BLaER1 (cell line): ENCODE measurements at regions not wholly inside any gene's neighbourhood (a gene's known extent, or its start where the extent isn't known, plus 50 kb on each side); places are given as distances from the start of the nearest gene placed in this dataset.
"Not testable (repeated sequence)": the region's sequence is repeated elsewhere in the genome, so short reads cannot be mapped to it uniquely, and the experiment has no call there.

Source experiments
- H3K27ac ChIP-seq: shearing (Covaris generic); formaldehyde crosslinking; 2 replicates; pipeline ENCODE4 v1.8.1; 2022
- H3K27me3 ChIP-seq: shearing (Covaris generic); formaldehyde crosslinking; 2 replicates; pipeline ENCODE4 v1.8.1; 2022
- H3K36me3 ChIP-seq: shearing (Covaris generic); formaldehyde crosslinking; 2 replicates; pipeline ENCODE4 v1.8.1; 2022
- H3K4me1 ChIP-seq: shearing (Covaris generic); formaldehyde crosslinking; 2 replicates; pipeline ENCODE4 v1.8.1; 2022
- H3K4me2 ChIP-seq: shearing (Covaris generic); formaldehyde crosslinking; 2 replicates; pipeline ENCODE4 v1.8.1; 2022
- H3K4me3 ChIP-seq: shearing (Covaris generic); formaldehyde crosslinking; 2 replicates; pipeline ENCODE4 v1.8.1; 2022
- H3K9ac ChIP-seq: shearing (Covaris generic); formaldehyde crosslinking; 2 replicates; pipeline ENCODE4 v1.8.1; 2022
- H3K9me3 ChIP-seq: shearing (Covaris generic); formaldehyde crosslinking; 2 replicates; pipeline ENCODE4 v1.8.1; 2022
- H4K20me1 ChIP-seq: shearing (Covaris generic); formaldehyde crosslinking; 2 replicates; pipeline ENCODE4 v1.8.1; 2022
- Cebpa-rat ChIP-seq: shearing (Covaris generic); IDR thresholded peaks from 2 replicates; pipeline ENCODE4 v1.8.1; 2022

DNA sequence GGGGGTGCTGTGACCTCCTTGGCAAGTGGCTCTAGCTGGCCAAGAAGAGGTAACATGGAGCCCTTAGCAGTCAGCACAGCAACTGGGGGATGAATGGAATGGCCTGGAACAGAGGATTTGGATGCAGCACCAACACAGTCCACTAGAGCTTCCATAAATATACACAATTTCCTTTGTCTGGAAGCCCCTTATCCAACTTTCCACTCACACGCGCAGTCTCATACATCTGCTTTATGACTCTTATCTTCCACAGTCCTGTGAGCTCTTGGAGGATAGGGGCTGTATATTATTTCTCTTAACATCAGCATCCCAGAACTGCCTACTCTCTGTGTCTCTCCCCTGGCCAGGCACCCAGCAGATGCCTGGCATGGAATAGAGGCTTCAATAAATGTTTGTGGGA is 235.6 kb upstream of the MAF start:
- Histone ChIP-seq H3K9me3 (no peaks in the 10 kb centered on the region), H3K4me1 (no peaks in the 10 kb centered on the region), H3K27ac (no peak overlapping the region), H3K36me3 (no peaks in the 10 kb centered on the region), H4K20me1 (no peaks in the 10 kb centered on the region), H3K27me3 (no peaks in the 10 kb centered on the region), H3K4me2 (no peak overlapping the region), H3K9ac (no peak overlapping the region), H3K4me3 (no peak overlapping the region)
- no peak for TF ChIP-seq Cebpa-rat

GRCh38 chr16:79835194-79835593 is 234.7 kb upstream of the MAF start:
- H3K36me3 ChIP-seq = no peaks in the 10 kb centered on the region
- no peak overlapping the region for H3K27ac ChIP-seq
- TF ChIP-seq Cebpa-rat = no peak
- no peaks in the 10 kb centered on the region for H3K9me3 ChIP-seq
- H3K9ac ChIP-seq = no peak overlapping the region
- no peak overlapping the region for H3K4me3 ChIP-seq
- no peak overlapping the region for H3K4me2 ChIP-seq
- H3K4me1 ChIP-seq = no peaks in the 10 kb centered on the region
- no peaks in the 10 kb centered on the region for H4K20me1 ChIP-seq
- no peaks in the 10 kb centered on the region for H3K27me3 ChIP-seq

DNA sequence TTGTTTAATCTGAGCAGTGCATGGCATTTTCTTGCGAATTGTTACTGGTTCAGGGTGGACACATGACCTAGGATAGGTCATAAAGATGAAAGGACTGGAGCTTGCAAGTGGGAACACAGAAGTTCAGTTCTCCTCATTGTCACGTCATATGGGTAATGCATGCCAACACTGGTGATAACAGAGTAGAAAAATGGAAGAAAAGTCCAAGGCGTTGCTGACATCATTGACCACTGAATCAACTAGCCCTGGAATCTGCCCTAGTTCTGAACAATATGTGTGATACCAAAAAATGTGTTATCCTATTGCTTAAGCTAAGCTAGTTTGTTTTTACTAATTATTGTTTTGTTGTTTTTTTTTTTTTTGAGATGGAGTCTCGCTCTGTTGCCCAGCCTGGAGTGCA is 234.2 kb upstream of the MAF start:
- no peak for TF ChIP-seq Cebpa-rat
- Histone ChIP-seq H3K9me3 (no peaks in the 10 kb centered on the region), H3K4me2 (no peak overlapping the region), H3K4me1 (no peaks in the 10 kb centered on the region), H3K9ac (no peak overlapping the region), H3K27me3 (no peaks in the 10 kb centered on the region), H3K4me3 (no peak overlapping the region), H4K20me1 (no peaks in the 10 kb centered on the region), H3K36me3 (no peaks in the 10 kb centered on the region), H3K27ac (no peak overlapping the region)

DNA sequence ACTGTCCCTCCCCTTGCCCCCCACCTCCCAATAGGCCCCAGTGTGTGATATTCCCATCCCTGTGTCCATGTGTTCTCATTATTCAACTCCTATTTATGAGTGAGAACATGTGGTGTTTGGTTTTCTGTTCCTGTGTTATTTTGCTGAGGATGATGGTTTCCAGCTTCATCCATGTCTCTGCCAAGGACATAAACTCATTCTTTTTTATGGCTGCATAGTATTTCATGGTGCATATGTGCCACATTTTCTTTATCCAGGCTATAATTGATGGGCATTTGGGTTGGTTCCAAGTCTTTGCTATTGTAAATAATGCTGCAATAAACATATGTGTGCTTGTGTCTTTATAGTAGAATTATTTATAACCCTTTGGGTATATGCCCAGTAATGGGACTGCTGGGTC is 233.5 kb upstream of the MAF start:
- not testable (repeated sequence) for H3K27ac ChIP-seq, H3K9ac ChIP-seq, H3K9me3 ChIP-seq, H3K4me3 ChIP-seq, H3K4me2 ChIP-seq, H3K4me1 ChIP-seq, H4K20me1 ChIP-seq, H3K36me3 ChIP-seq, H3K27me3 ChIP-seq

DNA sequence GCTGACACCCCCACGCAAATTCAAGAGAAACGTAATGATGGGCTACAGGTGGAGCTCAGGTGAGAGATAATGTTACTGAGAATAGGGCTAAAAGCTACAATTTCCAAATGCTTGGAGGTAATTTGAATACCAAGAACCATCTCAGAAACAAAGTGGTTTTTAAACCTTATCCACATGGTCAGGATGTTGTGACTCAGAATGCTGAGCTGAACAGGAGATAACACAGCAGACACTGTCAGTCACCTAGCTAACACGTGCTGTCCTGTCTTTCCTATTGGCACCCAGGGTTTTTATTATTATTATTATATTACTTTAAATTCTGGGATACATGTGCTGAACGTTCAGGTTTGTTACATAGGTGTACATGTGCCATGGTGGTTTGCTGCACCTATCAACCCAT is 233.0 kb upstream of the MAF start:
- Histone ChIP-seq H3K4me3 (no peak overlapping the region), H3K4me2 (no peak overlapping the region), H3K27ac (no peak overlapping the region), H3K9me3 (no peaks in the 10 kb centered on the region), H4K20me1 (no peaks in the 10 kb centered on the region), H3K27me3 (no peaks in the 10 kb centered on the region), H3K4me1 (no peaks in the 10 kb centered on the region), H3K36me3 (no peaks in the 10 kb centered on the region), H3K9ac (no peak overlapping the region)
- TF ChIP-seq Cebpa-rat = no peak

DNA sequence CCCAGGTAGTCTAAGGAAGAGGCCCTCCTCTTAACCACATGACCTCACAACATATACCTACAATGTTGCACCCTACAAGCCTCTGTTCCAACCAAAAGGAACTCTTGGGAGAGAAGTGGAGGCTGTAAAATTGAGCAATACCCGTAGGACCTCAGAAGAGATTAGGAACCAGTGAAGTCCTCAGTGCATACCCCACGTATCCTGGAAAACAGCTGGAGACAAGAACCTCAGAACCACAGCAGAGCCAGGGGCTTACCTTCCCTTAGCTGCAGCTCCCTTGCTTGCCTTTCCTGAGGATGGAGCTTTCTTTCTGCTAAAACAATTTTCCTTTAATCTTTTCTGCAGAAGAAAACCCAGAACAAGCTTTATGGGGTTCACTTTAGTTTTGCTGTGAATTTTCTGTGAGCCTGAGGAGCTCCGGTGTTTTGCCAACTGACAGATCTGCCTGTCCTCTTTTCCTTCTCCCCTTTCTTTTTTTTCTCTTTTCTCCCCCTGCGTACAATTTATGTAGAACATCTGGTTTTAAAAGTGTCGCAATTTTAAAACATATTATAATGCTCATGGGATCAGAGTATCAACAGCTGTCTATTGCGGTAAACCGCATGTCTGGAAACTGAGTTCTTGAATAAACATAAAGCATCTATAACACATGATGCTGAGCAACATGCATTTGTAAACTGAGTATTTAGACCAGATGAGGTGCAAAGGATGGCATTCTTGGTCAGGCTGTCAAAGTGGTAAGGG is 226.4 kb upstream of the MAF start:
- H3K4me3 ChIP-seq = no peak overlapping the region
- no peaks in the 10 kb centered on the region for H3K9me3 ChIP-seq
- H3K27me3 ChIP-seq = no peaks in the 10 kb centered on the region
- H3K9ac ChIP-seq = no peak overlapping the region
- TF ChIP-seq Cebpa-rat = no peak
- H3K4me2 ChIP-seq = no peak overlapping the region
- H3K4me1 ChIP-seq = no peaks in the 10 kb centered on the region
- H3K36me3 ChIP-seq = no peaks in the 10 kb centered on the region
- no peaks in the 10 kb centered on the region for H4K20me1 ChIP-seq
- no peak overlapping the region for H3K27ac ChIP-seq

GRCh38 chr16:79825002-79825401 is 224.5 kb upstream of the MAF start:
- H3K9me3 ChIP-seq = no peaks in the 10 kb centered on the region
- no peak overlapping the region for H3K4me3 ChIP-seq
- no peak for TF ChIP-seq Cebpa-rat
- no peaks in the 10 kb centered on the region for H3K27me3 ChIP-seq
- no peak overlapping the region for H3K27ac ChIP-seq
- no peaks in the 10 kb centered on the region; the same call in 1 of the 2 replicates for H3K4me1 ChIP-seq
- no peaks in the 10 kb centered on the region for H3K36me3 ChIP-seq
- H3K4me2 ChIP-seq = no peak overlapping the region
- H3K9ac ChIP-seq = no peak overlapping the region
- no peaks in the 10 kb centered on the region for H4K20me1 ChIP-seq

DNA sequence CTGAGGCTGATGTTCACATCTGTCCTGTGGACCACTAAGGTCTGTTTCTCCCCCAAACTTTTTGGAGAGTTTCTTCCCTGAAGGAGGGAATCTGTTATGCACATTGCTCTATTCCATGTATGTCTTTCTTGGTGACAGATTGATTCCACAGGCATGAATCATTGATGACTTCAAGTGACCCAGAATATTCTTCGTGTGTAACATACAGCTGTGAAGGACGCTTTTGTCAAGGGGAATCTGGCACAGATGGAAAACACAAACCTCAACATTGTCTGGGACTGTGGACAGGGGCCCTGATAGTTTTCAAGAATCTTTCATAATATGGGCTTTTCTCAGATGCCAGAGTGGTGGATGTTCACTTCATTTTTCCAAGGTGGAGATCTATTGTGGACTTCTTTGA is 223.1 kb upstream of the MAF start:
- peaks cover 8% of the 10 kb centered on the region for H3K4me1 ChIP-seq
- H4K20me1 ChIP-seq = no peaks in the 10 kb centered on the region
- no peaks in the 10 kb centered on the region for H3K9me3 ChIP-seq
- H3K9ac ChIP-seq = no peak overlapping the region
- no peak for TF ChIP-seq Cebpa-rat
- no peaks in the 10 kb centered on the region for H3K36me3 ChIP-seq
- H3K4me3 ChIP-seq = no peak overlapping the region
- no peak overlapping the region for H3K27ac ChIP-seq
- H3K27me3 ChIP-seq = no peaks in the 10 kb centered on the region
- H3K4me2 ChIP-seq = no peak overlapping the region

GRCh38 chr16:79821911-79822310 is 221.4 kb upstream of the MAF start:
- no peak for TF ChIP-seq Cebpa-rat

GRCh38 chr16:79816081-79816497 is 215.6 kb upstream of the MAF start:
- no peak for TF ChIP-seq Cebpa-rat
- no peak overlapping the region for H3K9ac ChIP-seq
- H3K9me3 ChIP-seq = no peaks in the 10 kb centered on the region
- H3K4me3 ChIP-seq = no peak overlapping the region
- peaks cover 18% of the 10 kb centered on the region for H3K4me1 ChIP-seq
- H3K36me3 ChIP-seq = no peaks in the 10 kb centered on the region
- no peaks in the 10 kb centered on the region for H4K20me1 ChIP-seq
- H3K4me2 ChIP-seq = no peak overlapping the region
- no peak overlapping the region for H3K27ac ChIP-seq
- H3K27me3 ChIP-seq = no peaks in the 10 kb centered on the region

More at GRCh38 chr16:79821911-79822310, 221.4 kb upstream of the MAF start:
- H3K27me3 ChIP-seq = no peaks in the 10 kb centered on the region
- no peaks in the 10 kb centered on the region for H3K9me3 ChIP-seq
- no peaks in the 10 kb centered on the region for H4K20me1 ChIP-seq
- H3K27ac ChIP-seq = no peak overlapping the region
- no peak overlapping the region for H3K9ac ChIP-seq
- no peak overlapping the region for H3K4me3 ChIP-seq
- H3K4me2 ChIP-seq = no peak overlapping the region
- H3K36me3 ChIP-seq = no peaks in the 10 kb centered on the region
- H3K4me1 ChIP-seq = peaks cover 8% of the 10 kb centered on the region

DNA sequence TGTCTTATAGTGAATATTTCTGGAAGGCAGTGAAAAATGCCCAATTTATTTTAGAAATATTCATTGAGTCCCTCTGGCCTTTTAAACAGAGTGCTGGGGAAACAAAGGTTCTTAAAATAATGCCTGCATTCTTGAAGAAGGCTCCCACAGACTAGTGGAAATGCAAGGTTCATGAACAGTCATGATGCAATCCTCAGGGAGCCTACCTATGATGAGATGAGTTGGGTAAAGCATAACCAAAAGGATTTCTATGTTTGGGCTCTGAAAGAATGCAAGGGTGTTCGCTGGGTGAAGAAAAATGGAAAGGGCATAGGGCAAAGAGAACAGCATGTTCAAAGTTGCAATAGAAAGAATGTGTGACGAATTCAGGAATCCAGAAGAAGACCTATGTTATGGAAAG is 214.5 kb upstream of the MAF start:
- Histone ChIP-seq H3K36me3 (no peaks in the 10 kb centered on the region), H3K4me1 (peaks cover 18% of the 10 kb centered on the region), H3K4me3 (no peak overlapping the region), H3K9ac (no peak overlapping the region), H3K9me3 (no peaks in the 10 kb centered on the region), H3K27ac (no peak overlapping the region), H3K27me3 (no peaks in the 10 kb centered on the region), H4K20me1 (no peaks in the 10 kb centered on the region), H3K4me2 (no peak overlapping the region)
- TF ChIP-seq Cebpa-rat = no peak
